ENCODE measurements at regions not wholly inside any gene's neighbourhood (a gene's known extent, or its start where the extent isn't known, plus 50 kb on each side); places are given as distances from the start of the nearest gene placed in this dataset.
A peak's percentile ranks its signal among the peaks of the same experiment; 100 is the strongest.

GRCh38 chr14:89040080-89040459 is 215.6 kb downstream of the TTC8 start:
- Histone ChIP-seq H3K27me3 (ENCODE audit: insufficient read depth, low read length, poor library complexity, severe bottlenecking) (peaks cover 4% of the 10 kb centered on the region), H3K4me3 (ENCODE audit: low read length) (no peak overlapping the region), H3K4me1 (ENCODE audit: insufficient read depth, low read length) (peaks cover 5% of the 10 kb centered on the region), H3K36me3 (ENCODE audit: insufficient read depth, low read length) (no peaks in the 10 kb centered on the region), H3K9me3 (ENCODE audit: low read length) (no peaks in the 10 kb centered on the region), H3K27ac (ENCODE audit: low read depth, low read length) (no peak overlapping the region)
- Mint-ChIP-seq H3K9me3 (peaks cover 0 to 15% (median 0%) of the 10 kb centered on the region in 5 donors), H3K4me1 (peaks cover 6 to 8% (median 7%) of the 10 kb centered on the region in 3 donors), H3K27me3 (peaks cover 23 to 48% of the 10 kb centered on the region in 2 donors), H3K27ac (peak overlapping the region in 1 of 8 donors; percentile 15), H3K4me3 (peak overlapping the region in 1 of 7 donors; percentile 66), H3K36me3 (peaks cover 0 to 8% (median 1%) of the 10 kb centered on the region in 3 donors)
- ChIA-PET CTCF (interaction anchor here (1.5 to 4.0 kb wide), 2 partner anchors 874 to 888 kb away, joined by 3 to 16 read pairs; no protein-coding TSS in a partner anchor), POLR2A (no interaction called here)
- no peak for DNase-seq

GRCh38 chr14:89040460-89041256 is 216.2 kb downstream of the TTC8 start:
- ChIA-PET CTCF (interaction anchor here (0.8 to 4.0 kb wide), 9 partner anchors 13 to 888 kb away, joined by 3 to 16 read pairs (median 4); no protein-coding TSS in a partner anchor), POLR2A (no interaction called here)
- peaks cover 6 to 8% (median 7%) of the 10 kb centered on the region in 3 donors for H3K4me1 Mint-ChIP-seq
- H3K4me3 ChIP-seq (ENCODE audit: low read length) = peak overlapping the region; percentile 50
- DNase-seq = peak; percentile 57 to 77 (median 66)
- H3K4me1 ChIP-seq (ENCODE audit: insufficient read depth, low read length) = peaks cover 5% of the 10 kb centered on the region
- no peak overlapping the region for H3K27ac ChIP-seq (ENCODE audit: low read depth, low read length)
- peaks cover 0 to 8% (median 1%) of the 10 kb centered on the region in 3 donors for H3K36me3 Mint-ChIP-seq
- H3K27me3 Mint-ChIP-seq = peaks cover 17 to 42% of the 10 kb centered on the region in 2 donors
- no peaks in the 10 kb centered on the region for H3K9me3 ChIP-seq (ENCODE audit: low read length)
- H3K27ac Mint-ChIP-seq = peak overlapping the region in 1 of 8 donors; percentile 15
- peaks cover 0 to 15% (median 0%) of the 10 kb centered on the region in 5 donors for H3K9me3 Mint-ChIP-seq
- peak overlapping the region in 4 of 7 donors; percentile 27 to 66 (median 40) for H3K4me3 Mint-ChIP-seq
- peaks cover 4% of the 10 kb centered on the region for H3K27me3 ChIP-seq (ENCODE audit: insufficient read depth, low read length, poor library complexity, severe bottlenecking)
- no peaks in the 10 kb centered on the region for H3K36me3 ChIP-seq (ENCODE audit: insufficient read depth, low read length)

- peaks cover 15 to 40% of the 10 kb centered on the region in 2 donors for H3K27me3 Mint-ChIP-seq
- H3K4me1 Mint-ChIP-seq = peaks cover 6 to 8% (median 7%) of the 10 kb centered on the region in 3 donors
- ChIA-PET CTCF (interaction anchor here (0.8 to 4.0 kb wide), 10 partner anchors 13 to 887 kb away, joined by 3 to 16 read pairs (median 4); no protein-coding TSS in a partner anchor), POLR2A (no interaction called here)
- Histone ChIP-seq H3K9me3 (ENCODE audit: low read length) (no peaks in the 10 kb centered on the region), H3K4me3 (ENCODE audit: low read length) (no peak overlapping the region), H3K4me1 (ENCODE audit: insufficient read depth, low read length) (peaks cover 5% of the 10 kb centered on the region), H3K27ac (ENCODE audit: low read depth, low read length) (no peak overlapping the region), H3K27me3 (ENCODE audit: insufficient read depth, low read length, poor library complexity, severe bottlenecking) (peaks cover 4% of the 10 kb centered on the region), H3K36me3 (ENCODE audit: insufficient read depth, low read length) (no peaks in the 10 kb centered on the region)
- H3K9me3 Mint-ChIP-seq = peaks cover 0 to 15% (median 0%) of the 10 kb centered on the region in 5 donors
- DNase-seq = no peak
- no peak overlapping the region for H3K27ac Mint-ChIP-seq
- peak overlapping the region in 1 of 7 donors; percentile 27 for H3K4me3 Mint-ChIP-seq
- H3K36me3 Mint-ChIP-seq = peaks cover 0 to 8% (median 1%) of the 10 kb centered on the region in 3 donors
Measured at GRCh38 chr14:89041257-89041582, 216.8 kb downstream of the TTC8 start.

GRCh38 chr14:89042021-89042420 is 217.6 kb downstream of the TTC8 start:
- peaks cover 6 to 8% (median 7%) of the 10 kb centered on the region in 3 donors for H3K4me1 Mint-ChIP-seq
- ChIA-PET CTCF (interaction anchor here (1.1 to 4.0 kb wide), 7 partner anchors 14 to 878 kb away, joined by 3 to 16 read pairs (median 6); no protein-coding TSS in a partner anchor), POLR2A (interaction anchor here (0.6 kb wide), 1 partner anchor 426 kb away, joined by 12 read pairs; no protein-coding TSS in a partner anchor)
- no peak for DNase-seq
- Histone ChIP-seq H3K27me3 (ENCODE audit: insufficient read depth, low read length, poor library complexity, severe bottlenecking) (peaks cover 4% of the 10 kb centered on the region), H3K4me3 (ENCODE audit: low read length) (no peak overlapping the region), H3K36me3 (ENCODE audit: insufficient read depth, low read length) (no peaks in the 10 kb centered on the region), H3K4me1 (ENCODE audit: insufficient read depth, low read length) (peaks cover 5% of the 10 kb centered on the region), H3K27ac (ENCODE audit: low read depth, low read length) (no peak overlapping the region), H3K9me3 (ENCODE audit: low read length) (no peaks in the 10 kb centered on the region)
- H3K36me3 Mint-ChIP-seq = peaks cover 0 to 8% (median 1%) of the 10 kb centered on the region in 3 donors
- H3K9me3 Mint-ChIP-seq = peaks cover 0 to 11% (median 0%) of the 10 kb centered on the region in 5 donors
- peaks cover 15 to 39% of the 10 kb centered on the region in 2 donors for H3K27me3 Mint-ChIP-seq
- no peak overlapping the region for H3K4me3 Mint-ChIP-seq
- H3K27ac Mint-ChIP-seq = peak overlapping the region in 1 of 8 donors; percentile 21

GRCh38 chr14:89053303-89053702 is 228.9 kb downstream of the TTC8 start:
- Mint-ChIP-seq H3K9me3 (peaks cover 2 to 5% (median 3%) of the 10 kb centered on the region in 5 donors), H3K4me1 (no peaks in the 10 kb centered on the region), H3K4me3 (no peak overlapping the region), H3K27me3 (peaks cover 0 to 7% of the 10 kb centered on the region in 2 donors), H3K27ac (no peak overlapping the region), H3K36me3 (peaks cover 0 to 4% (median 2%) of the 10 kb centered on the region in 3 donors)
- H3K4me1 ChIP-seq (ENCODE audit: insufficient read depth, low read length) = no peaks in the 10 kb centered on the region
- H3K9me3 ChIP-seq (ENCODE audit: low read length) = no peaks in the 10 kb centered on the region
- ChIA-PET CTCF (no interaction called here), POLR2A (no interaction called here)
- no peaks in the 10 kb centered on the region for H3K27me3 ChIP-seq (ENCODE audit: insufficient read depth, low read length, poor library complexity, severe bottlenecking)
- no peak for DNase-seq
- H3K36me3 ChIP-seq (ENCODE audit: insufficient read depth, low read length) = no peaks in the 10 kb centered on the region
- H3K27ac ChIP-seq (ENCODE audit: low read depth, low read length) = no peak overlapping the region
- no peak overlapping the region for H3K4me3 ChIP-seq (ENCODE audit: low read length)

GRCh38 chr14:89056394-89056793 is 231.9 kb downstream of the TTC8 start:
- Mint-ChIP-seq H3K27ac (no peak overlapping the region), H3K27me3 (peaks cover 0 to 6% of the 10 kb centered on the region in 2 donors), H3K36me3 (peaks cover 0 to 2% (median 0%) of the 10 kb centered on the region in 3 donors), H3K4me1 (no peaks in the 10 kb centered on the region), H3K4me3 (no peak overlapping the region), H3K9me3 (peaks cover 2 to 5% (median 3%) of the 10 kb centered on the region in 5 donors)
- POLR2A ChIA-PET = no interaction called here
- H3K4me1 ChIP-seq (ENCODE audit: insufficient read depth, low read length) = no peaks in the 10 kb centered on the region
- no peak overlapping the region for H3K27ac ChIP-seq (ENCODE audit: low read depth, low read length)
- CTCF ChIA-PET = no interaction called here
- H3K4me3 ChIP-seq (ENCODE audit: low read length) = no peak overlapping the region
- no peak for DNase-seq
- no peaks in the 10 kb centered on the region for H3K9me3 ChIP-seq (ENCODE audit: low read length)
- H3K36me3 ChIP-seq (ENCODE audit: insufficient read depth, low read length) = no peaks in the 10 kb centered on the region
- H3K27me3 ChIP-seq (ENCODE audit: insufficient read depth, low read length, poor library complexity, severe bottlenecking) = no peaks in the 10 kb centered on the region

- H3K4me3 Mint-ChIP-seq = no peak overlapping the region
- Histone ChIP-seq H3K27me3 (ENCODE audit: insufficient read depth, low read length, poor library complexity, severe bottlenecking) (peaks cover 8% of the 10 kb centered on the region), H3K27ac (ENCODE audit: low read depth, low read length) (no peak overlapping the region), H3K4me1 (ENCODE audit: insufficient read depth, low read length) (no peaks in the 10 kb centered on the region), H3K36me3 (ENCODE audit: insufficient read depth, low read length) (no peaks in the 10 kb centered on the region), H3K9me3 (ENCODE audit: low read length) (no peaks in the 10 kb centered on the region), H3K4me3 (ENCODE audit: low read length) (no peak overlapping the region)
- H3K9me3 Mint-ChIP-seq = peaks cover 0 to 1% (median 0%) of the 10 kb centered on the region in 5 donors
- CTCF ChIA-PET = no interaction called here
- POLR2A ChIA-PET = no interaction called here
- H3K4me1 Mint-ChIP-seq = no peaks in the 10 kb centered on the region
- no peak for DNase-seq
- H3K36me3 Mint-ChIP-seq = no peaks in the 10 kb centered on the region
- H3K27me3 Mint-ChIP-seq = peaks cover 9 to 12% of the 10 kb centered on the region in 2 donors
- H3K27ac Mint-ChIP-seq = no peak overlapping the region
Measured at GRCh38 chr14:89058697-89059096, 234.2 kb downstream of the TTC8 start.

- Mint-ChIP-seq H3K27ac (no peak overlapping the region), H3K27me3 (peaks cover 12 to 17% of the 10 kb centered on the region in 2 donors), H3K4me1 (peaks cover 0 to 4% (median 0%) of the 10 kb centered on the region in 3 donors), H3K4me3 (no peak overlapping the region), H3K9me3 (no peaks in the 10 kb centered on the region), H3K36me3 (no peaks in the 10 kb centered on the region)
- H3K27me3 ChIP-seq (ENCODE audit: insufficient read depth, low read length, poor library complexity, severe bottlenecking) = peaks cover 15% of the 10 kb centered on the region
- H3K9me3 ChIP-seq (ENCODE audit: low read length) = no peaks in the 10 kb centered on the region
- no peaks in the 10 kb centered on the region for H3K4me1 ChIP-seq (ENCODE audit: insufficient read depth, low read length)
- CTCF ChIA-PET = no interaction called here
- no peak for DNase-seq
- H3K4me3 ChIP-seq (ENCODE audit: low read length) = no peak overlapping the region
- H3K36me3 ChIP-seq (ENCODE audit: insufficient read depth, low read length) = no peaks in the 10 kb centered on the region
- H3K27ac ChIP-seq (ENCODE audit: low read depth, low read length) = no peak overlapping the region
- POLR2A ChIA-PET = no interaction called here
Measured at GRCh38 chr14:89060191-89060590, 235.7 kb downstream of the TTC8 start.
